ENCODE measurements at regions not wholly inside any gene's neighbourhood (a gene's known extent, or its start where the extent isn't known, plus 50 kb on each side); places are given as distances from the start of the nearest gene placed in this dataset.

- no peak overlapping the region for H3K4me3 ChIP-seq (replicated peaks; ENCODE audit: insufficient read depth, low read length)
- DNase-seq (ENCODE audit: low read depth in 1 of 2, low spot score in 1 of 2), result no peak
- TF ChIP-seq SPI1 (IDR thresholded peaks at IDR 0.05; ENCODE audit: borderline replicate concordance, low read depth), result no peak
- TF ChIP-seq GABPA (IDR thresholded peaks at IDR 0.05; ENCODE audit: low read depth), result no peak
- no peak for TF ChIP-seq CTCF (IDR thresholded peaks at IDR 0.05; ENCODE audit: insufficient read depth, low read length)
- no peak for TF ChIP-seq REST (IDR thresholded peaks at IDR 0.05; ENCODE audit: insufficient replicate concordance, low read depth)
- TF ChIP-seq POLR2AphosphoS5 (IDR thresholded peaks at IDR 0.05; ENCODE audit: low read depth), result no peak
- no peaks in the 10 kb centered on the region for H3K27me3 ChIP-seq (ENCODE audit: insufficient read depth, poor library complexity, severe bottlenecking)
- no peak overlapping the region for H3K27ac ChIP-seq (replicated peaks)
Measured at GRCh38 chr1:99561952-99562351, 84.0 kb upstream of the PALMD start.

GRCh38 chr1:99565606-99566289 lies 80.2 kb upstream of the PALMD start:
- TF ChIP-seq POLR2AphosphoS5 (IDR thresholded peaks at IDR 0.05; ENCODE audit: low read depth) (no peak), CTCF (IDR thresholded peaks at IDR 0.05; ENCODE audit: insufficient read depth, low read length) (no peak), SPI1 (IDR thresholded peaks at IDR 0.05; ENCODE audit: borderline replicate concordance, low read depth) (no peak), REST (IDR thresholded peaks at IDR 0.05; ENCODE audit: insufficient replicate concordance, low read depth) (no peak), GABPA (IDR thresholded peaks at IDR 0.05; ENCODE audit: low read depth) (no peak)
- Histone ChIP-seq H3K27me3 (ENCODE audit: insufficient read depth, poor library complexity, severe bottlenecking) (no peaks in the 10 kb centered on the region), H3K4me3 (replicated peaks; ENCODE audit: insufficient read depth, low read length) (no peak overlapping the region), H3K27ac (replicated peaks) (no peak overlapping the region)
- no peak for DNase-seq (ENCODE audit: low read depth in 1 of 2, low spot score in 1 of 2)

GRCh38 chr1:99566290-99567021 lies 79.5 kb upstream of the PALMD start:
- Histone ChIP-seq H3K27ac (replicated peaks) (no peak overlapping the region), H3K27me3 (ENCODE audit: insufficient read depth, poor library complexity, severe bottlenecking) (no peaks in the 10 kb centered on the region), H3K4me3 (replicated peaks; ENCODE audit: insufficient read depth, low read length) (no peak overlapping the region)
- TF ChIP-seq POLR2AphosphoS5 (IDR thresholded peaks at IDR 0.05; ENCODE audit: low read depth) (no peak), GABPA (IDR thresholded peaks at IDR 0.05; ENCODE audit: low read depth) (no peak), REST (IDR thresholded peaks at IDR 0.05; ENCODE audit: insufficient replicate concordance, low read depth) (no peak), CTCF (IDR thresholded peaks at IDR 0.05; ENCODE audit: insufficient read depth, low read length) (no peak), SPI1 (IDR thresholded peaks at IDR 0.05; ENCODE audit: borderline replicate concordance, low read depth) (no peak)
- DNase-seq (ENCODE audit: low read depth in 1 of 2, low spot score in 1 of 2), result no peak

All from HL-60 (cell line).